Osteoblast (primary cell): ENCODE measurements at regions not wholly inside any gene's neighbourhood (a gene's known extent, or its start where the extent isn't known, plus 50 kb on each side); places are given as distances from the start of the nearest gene placed in this dataset.
A peak's percentile ranks its signal among the peaks of the same experiment; 100 is the strongest.

Experiments used
- DNase-seq: peaks from one replicate; pipeline ENCODE4 v3.0.0; 2011; ENCODE audit warnings: low spot score, mixed read lengths; ENCODE audit not compliant: insufficient read length; ENCODE audit errors: missing footprints
- H2AFZ ChIP-seq: 2 replicates; pipeline ENCODE4 v1.6.0; 2011; ENCODE audit warnings: mild to moderate bottlenecking, low read length
- H3K27ac ChIP-seq: 2 replicates; pipeline ENCODE4 v1.5.1; 2011; ENCODE audit warnings: mild to moderate bottlenecking, low read depth, low read length, moderate library complexity
- H3K27me3 ChIP-seq: 2 replicates; pipeline ENCODE4 v1.6.0; 2012; ENCODE audit warnings: mild to moderate bottlenecking, control low read depth, inconsistent platforms, low read length, moderate library complexity; ENCODE audit not compliant: insufficient read depth
- H3K36me3 ChIP-seq: 2 replicates; pipeline ENCODE4 v1.5.1; 2011; ENCODE audit warnings: mild to moderate bottlenecking, low read length, control low read depth, moderate library complexity; ENCODE audit not compliant: insufficient read depth
- H3K4me1 ChIP-seq: 2 replicates; pipeline ENCODE4 v1.5.1; 2011; ENCODE audit warnings: mild to moderate bottlenecking, low read length, control low read depth, moderate library complexity; ENCODE audit not compliant: insufficient read depth
- H3K4me2 ChIP-seq: 2 replicates; pipeline ENCODE4 v1.6.0; 2011; ENCODE audit warnings: mild to moderate bottlenecking, low read length; ENCODE audit not compliant: insufficient read depth
- H3K4me3 ChIP-seq: fragments of 200-600 bp; sonication (generic); 3 replicates; pipeline ENCODE4 v1.5.1; 2012; ENCODE audit warnings: mild to moderate bottlenecking, low read length, inconsistent platforms; ENCODE audit not compliant: insufficient read depth
- H3K79me2 ChIP-seq: 2 replicates; pipeline ENCODE4 v1.6.0; 2012; ENCODE audit warnings: mild to moderate bottlenecking, low read length, control low read depth, inconsistent platforms; ENCODE audit not compliant: insufficient read depth
- H3K9me3 ChIP-seq: 2 replicates; pipeline ENCODE4 v1.5.1; 2011; ENCODE audit warnings: low read depth, low read length, control low read depth
- H4K20me1 ChIP-seq: 2 replicates; pipeline ENCODE4 v1.6.0; 2012; ENCODE audit warnings: mild to moderate bottlenecking, low read length, control low read depth; ENCODE audit not compliant: insufficient read depth
- TF ChIP-seq, protein P1 (sequence below): IDR thresholded peaks from 2 replicates; pipeline ENCODE4 v1.5.1; 2011; ENCODE audit warnings: mild to moderate bottlenecking, low read depth, low read length, moderate library complexity; ENCODE audit errors: extremely low read depth

DNA sequence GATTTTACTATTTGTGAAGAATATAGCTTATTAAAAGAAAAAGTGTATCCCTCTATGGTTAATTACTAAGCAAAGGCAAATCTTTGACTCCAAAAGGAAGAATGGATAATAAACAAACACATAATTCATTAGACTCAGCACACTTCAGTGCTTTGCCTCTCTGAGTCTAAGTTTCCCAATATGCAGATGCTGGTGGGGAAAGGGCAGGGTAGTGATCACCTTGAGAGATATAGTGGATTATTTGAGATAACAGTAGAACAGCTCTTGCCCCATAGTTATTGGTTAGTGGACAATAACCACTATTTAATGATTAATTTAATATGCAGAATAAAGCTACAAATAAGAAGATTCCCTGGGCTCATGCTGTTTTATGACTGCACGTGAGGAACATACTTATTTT is 98.2 kb upstream of the SLC8A1 start:
- Histone ChIP-seq H3K4me1 (no peaks in the 10 kb centered on the region), H3K27me3 (no peaks in the 10 kb centered on the region), H3K36me3 (no peaks in the 10 kb centered on the region), H3K9me3 (no peaks in the 10 kb centered on the region), H3K4me2 (no peak overlapping the region), H3K4me3 (no peak overlapping the region), H3K79me2 (no peaks in the 10 kb centered on the region), H3K27ac (no peak overlapping the region), H4K20me1 (no peaks in the 10 kb centered on the region), H2AFZ (no peak overlapping the region)
- TF ChIP-seq, protein P1, sequence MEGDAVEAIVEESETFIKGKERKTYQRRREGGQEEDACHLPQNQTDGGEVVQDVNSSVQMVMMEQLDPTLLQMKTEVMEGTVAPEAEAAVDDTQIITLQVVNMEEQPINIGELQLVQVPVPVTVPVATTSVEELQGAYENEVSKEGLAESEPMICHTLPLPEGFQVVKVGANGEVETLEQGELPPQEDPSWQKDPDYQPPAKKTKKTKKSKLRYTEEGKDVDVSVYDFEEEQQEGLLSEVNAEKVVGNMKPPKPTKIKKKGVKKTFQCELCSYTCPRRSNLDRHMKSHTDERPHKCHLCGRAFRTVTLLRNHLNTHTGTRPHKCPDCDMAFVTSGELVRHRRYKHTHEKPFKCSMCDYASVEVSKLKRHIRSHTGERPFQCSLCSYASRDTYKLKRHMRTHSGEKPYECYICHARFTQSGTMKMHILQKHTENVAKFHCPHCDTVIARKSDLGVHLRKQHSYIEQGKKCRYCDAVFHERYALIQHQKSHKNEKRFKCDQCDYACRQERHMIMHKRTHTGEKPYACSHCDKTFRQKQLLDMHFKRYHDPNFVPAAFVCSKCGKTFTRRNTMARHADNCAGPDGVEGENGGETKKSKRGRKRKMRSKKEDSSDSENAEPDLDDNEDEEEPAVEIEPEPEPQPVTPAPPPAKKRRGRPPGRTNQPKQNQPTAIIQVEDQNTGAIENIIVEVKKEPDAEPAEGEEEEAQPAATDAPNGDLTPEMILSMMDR = no peak
- peak; percentile 19 for DNase-seq

DNA sequence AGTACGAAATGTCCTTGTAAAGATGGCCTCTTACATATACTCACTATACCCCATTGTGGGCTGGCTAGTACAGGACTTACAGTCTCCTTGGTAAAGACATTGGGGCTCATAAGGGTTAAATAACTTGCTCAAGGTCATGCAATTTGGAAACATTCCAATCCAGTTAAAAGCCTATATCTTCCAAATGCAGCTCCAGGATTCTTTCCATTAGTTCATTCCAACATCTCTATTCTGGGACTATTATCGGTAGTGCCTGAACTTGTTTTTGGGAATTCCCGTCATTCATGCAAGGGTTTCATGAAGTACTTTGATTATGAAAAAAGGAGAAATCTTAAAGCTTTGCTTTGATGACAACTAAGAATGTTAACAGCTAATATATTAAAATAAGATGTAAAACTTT is 99.2 kb upstream of the SLC8A1 start:
- Histone ChIP-seq H3K4me3 (no peak overlapping the region), H4K20me1 (no peaks in the 10 kb centered on the region), H3K79me2 (no peaks in the 10 kb centered on the region), H3K36me3 (no peaks in the 10 kb centered on the region), H3K27ac (no peak overlapping the region), H3K4me1 (no peaks in the 10 kb centered on the region), H3K4me2 (no peak overlapping the region), H3K27me3 (no peaks in the 10 kb centered on the region), H3K9me3 (no peaks in the 10 kb centered on the region), H2AFZ (no peak overlapping the region)
- no peak for DNase-seq
- TF ChIP-seq, protein P1 = no peak

DNA sequence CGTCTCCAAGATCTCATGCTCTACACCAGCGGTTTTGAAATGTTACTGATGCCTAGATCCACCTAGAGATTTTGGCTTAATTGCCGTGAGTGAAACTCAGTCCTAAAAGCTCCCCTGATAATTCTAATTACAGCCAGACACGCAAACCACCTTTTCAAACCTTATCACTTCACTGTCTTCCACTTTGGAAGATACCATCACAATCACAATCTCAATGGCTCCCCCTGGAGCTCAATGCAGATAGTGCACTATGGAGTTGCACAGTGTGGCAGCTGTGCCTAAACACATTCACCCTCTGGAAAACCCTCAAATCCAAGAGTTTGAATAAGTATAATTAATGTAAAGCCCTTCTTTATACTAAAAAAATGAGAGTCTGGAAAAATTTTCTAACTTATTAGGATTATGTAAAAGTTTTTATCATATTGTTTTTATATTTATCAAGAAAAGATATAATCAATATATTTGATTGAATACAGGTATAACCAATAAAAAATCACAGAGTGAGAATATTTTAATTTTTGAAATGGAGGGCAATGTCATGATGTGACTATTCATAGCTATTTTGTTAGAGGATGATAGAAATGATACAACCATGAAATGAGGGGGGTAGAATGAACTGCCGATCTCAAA is 102.9 kb upstream of the SLC8A1 start:
- H3K4me1 ChIP-seq = peaks cover 6% of the 10 kb centered on the region
- no peak overlapping the region for H3K4me2 ChIP-seq
- H3K4me3 ChIP-seq = no peak overlapping the region
- H3K9me3 ChIP-seq = no peaks in the 10 kb centered on the region
- no peaks in the 10 kb centered on the region for H3K36me3 ChIP-seq
- no peaks in the 10 kb centered on the region for H4K20me1 ChIP-seq
- H3K79me2 ChIP-seq = no peaks in the 10 kb centered on the region
- DNase-seq = no peak
- H3K27me3 ChIP-seq = no peaks in the 10 kb centered on the region
- no peak overlapping the region for H3K27ac ChIP-seq
- TF ChIP-seq, protein P1 = peak; percentile 81
- H2AFZ ChIP-seq = peak overlapping the region; percentile 32

DNA sequence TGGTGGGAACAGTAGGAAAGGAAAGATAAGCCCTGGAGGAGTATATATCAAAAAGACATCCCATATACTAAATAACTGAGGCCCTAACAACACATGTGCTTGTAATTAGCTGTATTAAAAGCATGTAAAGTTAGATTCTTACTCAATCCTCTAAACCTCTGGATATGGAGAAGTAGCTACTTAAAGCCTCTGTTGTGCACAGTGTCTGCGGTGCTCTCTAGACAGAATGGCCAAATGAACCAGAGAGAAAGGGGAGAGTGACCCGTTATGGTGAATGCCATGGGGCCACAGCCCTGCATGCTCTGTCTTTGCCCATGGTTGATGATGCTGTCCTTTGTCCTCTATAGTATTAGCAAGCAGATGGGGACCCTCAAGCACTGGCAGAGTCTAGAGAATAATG is 104.4 kb upstream of the SLC8A1 start:
- no peak for DNase-seq
- Histone ChIP-seq H3K4me1 (peaks cover 6% of the 10 kb centered on the region), H3K4me3 (no peak overlapping the region), H3K9me3 (no peaks in the 10 kb centered on the region), H4K20me1 (no peaks in the 10 kb centered on the region), H3K27me3 (no peaks in the 10 kb centered on the region), H3K36me3 (no peaks in the 10 kb centered on the region), H3K79me2 (no peaks in the 10 kb centered on the region), H3K27ac (no peak overlapping the region), H2AFZ (peak overlapping the region; percentile 56), H3K4me2 (peak overlapping the region; percentile 61)
- TF ChIP-seq, protein P1 = no peak
